Trophoblast cell (in vitro differentiated cells and primary cell): ENCODE measurements at regions not wholly inside any gene's neighbourhood (a gene's known extent, or its start where the extent isn't known, plus 50 kb on each side); places are given as distances from the start of the nearest gene placed in this dataset.

Experiments
- DNase-seq, 2 donors: peaks; one replicate each; pipeline ENCODE4 v3.0.0-alpha.2; 2016
- H2AFZ ChIP-seq: 2 replicates; pipeline ENCODE4 v1.6.1; 2013; ENCODE audit warnings: low read length, moderate library complexity, mild to moderate bottlenecking; ENCODE audit not compliant: insufficient read depth, poor library complexity
- H2AK5ac ChIP-seq: 2 replicates; pipeline ENCODE4 v1.6.1; 2013; ENCODE audit warnings: mild to moderate bottlenecking, low read length
- H2BK120ac ChIP-seq: 2 replicates; pipeline ENCODE4 v1.6.1; 2013; ENCODE audit warnings: low read length, mild to moderate bottlenecking, moderate library complexity; ENCODE audit not compliant: insufficient read depth, poor library complexity
- H2BK12ac ChIP-seq: 2 replicates; pipeline ENCODE4 v1.6.1; 2013; ENCODE audit warnings: mild to moderate bottlenecking, low read length, moderate library complexity
- H2BK5ac ChIP-seq: 2 replicates; pipeline ENCODE4 v1.6.1; 2013; ENCODE audit warnings: low read length, low read depth, moderate library complexity, mild to moderate bottlenecking; ENCODE audit not compliant: poor library complexity
- H3K14ac ChIP-seq: 2 replicates; pipeline ENCODE4 v1.6.1; 2013; ENCODE audit warnings: mild to moderate bottlenecking, low read length
- H3K18ac ChIP-seq: 2 replicates; pipeline ENCODE4 v1.6.1; 2013; ENCODE audit warnings: mild to moderate bottlenecking, low read length
- H3K23ac ChIP-seq: 2 replicates; pipeline ENCODE4 v1.6.1; 2013; ENCODE audit warnings: low read length
- H3K27ac ChIP-seq: 2 replicates; pipeline ENCODE4 v1.5.1; 2013; ENCODE audit warnings: low read depth, mild to moderate bottlenecking, inconsistent platforms, low read length, moderate library complexity
- H3K27me3 ChIP-seq: 2 replicates; pipeline ENCODE4 v1.6.1; 2013; ENCODE audit warnings: inconsistent platforms, mild to moderate bottlenecking, low read length, moderate library complexity; ENCODE audit not compliant: insufficient read depth
- H3K36me3 ChIP-seq, 2 experiments: 1 replicate in 1 of 2; 2 replicates in 1 of 2; pipeline ENCODE4 v1.6.1; 2013; ENCODE audit warnings: low read length in 2 of 2, mild to moderate bottlenecking in 2 of 2, moderate library complexity in 1 of 2; ENCODE audit not compliant: insufficient read depth in 2 of 2, control insufficient read depth in 1 of 2
- H3K4ac ChIP-seq: 2 replicates; pipeline ENCODE4 v1.6.1; 2013; ENCODE audit warnings: low read depth, mild to moderate bottlenecking, low read length, moderate library complexity
- H3K4me1 ChIP-seq, 2 experiments: 1 replicate in 1 of 2; 2 replicates in 1 of 2; pipeline ENCODE4 v1.6.1; 2013; ENCODE audit warnings: low read length in 2 of 2, mild to moderate bottlenecking in 2 of 2, moderate library complexity in 1 of 2; ENCODE audit not compliant: insufficient read depth in 2 of 2, control insufficient read depth in 1 of 2
- H3K4me2 ChIP-seq: 2 replicates; pipeline ENCODE4 v1.6.1; 2013; ENCODE audit warnings: inconsistent platforms, mild to moderate bottlenecking, low read length, moderate library complexity
- H3K4me3 ChIP-seq: 2 replicates; pipeline ENCODE4 v1.5.1; 2013; ENCODE audit warnings: mild to moderate bottlenecking, low read depth, low read length, inconsistent platforms
- H3K79me1 ChIP-seq: one replicate; pipeline ENCODE4 v1.6.1; 2013; ENCODE audit warnings: low read length
- H3K79me2 ChIP-seq: 2 replicates; pipeline ENCODE4 v1.6.1; 2013; ENCODE audit warnings: low read length, mild to moderate bottlenecking; ENCODE audit not compliant: control insufficient read depth, insufficient read depth, poor library complexity
- H3K9ac ChIP-seq: 2 replicates; pipeline ENCODE4 v1.6.1; 2013; ENCODE audit warnings: mild to moderate bottlenecking, low read length
- H3K9me3 ChIP-seq: 2 replicates; pipeline ENCODE4 v1.6.1; 2013; ENCODE audit warnings: low read depth, mild to moderate bottlenecking, control low read depth, inconsistent platforms, low read length; ENCODE audit not compliant: insufficient read depth
- H4K12ac ChIP-seq: 2 replicates; pipeline ENCODE4 v1.6.1; 2013; ENCODE audit warnings: low read depth, mild to moderate bottlenecking, low read length, moderate library complexity
- H4K8ac ChIP-seq: 2 replicates; pipeline ENCODE4 v1.6.1; 2013; ENCODE audit warnings: low read depth, mild to moderate bottlenecking, low read length, moderate library complexity
- H4K91ac ChIP-seq: one replicate; pipeline ENCODE4 v1.6.1; 2013; ENCODE audit warnings: low read depth, mild to moderate bottlenecking, low read length, moderate library complexity
- WGBS: extraction: QIAGEN DNeasy Blood & Tissue Kit; methylation state at CpG from one replicate; pipeline ENCODE4 v1.1.7; 2013; ENCODE audit warnings: missing lambda C conversion rate; ENCODE audit not compliant: insufficient read length, insufficient coverage; ENCODE audit errors: extremely low coverage; 5-methylcytosine and 5-hydroxymethylcytosine counted together

DNA sequence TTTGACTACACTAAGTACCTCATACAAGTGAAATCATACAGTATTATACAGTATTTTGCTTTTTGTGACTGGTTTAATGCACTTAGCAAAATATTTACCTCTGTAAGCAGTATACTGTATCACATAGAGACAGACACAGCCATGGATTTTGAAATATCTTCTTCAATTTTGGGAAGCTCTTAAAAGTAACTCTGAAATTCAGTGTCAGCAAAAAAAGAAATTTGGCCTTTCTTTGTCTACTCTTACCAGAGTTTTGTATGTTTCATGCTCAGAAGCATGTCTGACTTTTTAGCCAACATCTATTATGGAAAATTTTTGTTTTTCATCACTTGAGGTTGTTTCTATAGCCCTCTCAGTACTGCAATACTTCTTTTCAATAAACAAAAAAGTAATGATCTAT lies 1102.2 kb downstream of the TRHDE start:
- Histone ChIP-seq H3K4me2 (no peak overlapping the region), H3K14ac (no peak overlapping the region), H3K4ac (no peak overlapping the region), H3K79me1 (no peaks in the 10 kb centered on the region), H2BK12ac (no peak overlapping the region), H2AK5ac (no peak overlapping the region), H3K4me1 (no peaks in the 10 kb centered on the region), H3K36me3 (no peaks in the 10 kb centered on the region), H4K91ac (no peak overlapping the region), H2BK120ac (no peak overlapping the region), H3K27me3 (no peaks in the 10 kb centered on the region), H2BK5ac (no peak overlapping the region), H3K18ac (no peak overlapping the region), H3K23ac (no peak overlapping the region), H3K79me2 (no peaks in the 10 kb centered on the region), H4K12ac (no peak overlapping the region), H3K9me3 (no peaks in the 10 kb centered on the region), H2AFZ (no peak overlapping the region), H4K8ac (no peak overlapping the region), H3K9ac (no peak overlapping the region), H3K27ac (no peak overlapping the region), H3K4me3 (no peak overlapping the region)
- DNase-seq, result no peak

DNA sequence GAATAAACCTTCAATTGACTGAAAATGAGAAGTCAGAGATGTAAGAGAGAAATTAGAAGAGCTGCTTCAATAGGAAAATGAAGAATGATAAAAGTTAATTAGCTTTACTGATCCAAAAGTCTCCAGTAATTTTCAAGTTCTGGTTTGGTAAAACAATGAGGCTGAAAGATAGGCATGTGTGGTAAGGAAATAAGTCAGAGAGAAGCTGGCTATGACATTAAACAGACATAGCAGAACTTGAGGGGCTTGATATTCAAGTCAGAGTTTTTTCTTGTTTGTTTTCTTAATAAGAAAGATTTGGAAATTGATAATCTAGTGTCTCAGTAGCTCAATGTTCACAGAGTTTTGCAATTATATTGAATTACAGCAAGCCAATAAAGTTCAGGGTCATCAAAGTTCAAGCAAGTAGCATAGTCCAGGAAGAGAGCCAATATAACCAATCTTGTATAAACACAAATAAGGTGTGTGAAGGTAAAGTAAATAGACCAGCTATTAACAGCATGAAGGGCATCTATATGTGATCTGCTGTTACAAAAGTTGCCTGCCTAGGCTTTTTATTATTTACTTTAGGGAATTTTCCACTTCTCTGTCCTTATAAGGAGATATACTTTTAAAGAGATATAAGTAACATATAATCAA lies 1111.5 kb downstream of the TRHDE start:
- Histone ChIP-seq H3K4me3 (no peak overlapping the region), H2BK5ac (no peak overlapping the region), H3K4ac (no peak overlapping the region), H2AK5ac (no peak overlapping the region), H4K12ac (no peak overlapping the region), H3K9ac (no peak overlapping the region), H3K9me3 (no peaks in the 10 kb centered on the region), H3K4me1 (no peaks in the 10 kb centered on the region), H2BK12ac (no peak overlapping the region), H2AFZ (no peak overlapping the region), H4K8ac (no peak overlapping the region), H4K91ac (no peak overlapping the region), H3K23ac (no peak overlapping the region), H3K36me3 (no peaks in the 10 kb centered on the region), H3K4me2 (no peak overlapping the region), H3K27ac (no peak overlapping the region), H3K79me2 (no peaks in the 10 kb centered on the region), H3K14ac (no peak overlapping the region), H3K18ac (no peak overlapping the region), H3K79me1 (no peaks in the 10 kb centered on the region), H2BK120ac (no peak overlapping the region), H3K27me3 (no peaks in the 10 kb centered on the region)
- no peak for DNase-seq

DNA sequence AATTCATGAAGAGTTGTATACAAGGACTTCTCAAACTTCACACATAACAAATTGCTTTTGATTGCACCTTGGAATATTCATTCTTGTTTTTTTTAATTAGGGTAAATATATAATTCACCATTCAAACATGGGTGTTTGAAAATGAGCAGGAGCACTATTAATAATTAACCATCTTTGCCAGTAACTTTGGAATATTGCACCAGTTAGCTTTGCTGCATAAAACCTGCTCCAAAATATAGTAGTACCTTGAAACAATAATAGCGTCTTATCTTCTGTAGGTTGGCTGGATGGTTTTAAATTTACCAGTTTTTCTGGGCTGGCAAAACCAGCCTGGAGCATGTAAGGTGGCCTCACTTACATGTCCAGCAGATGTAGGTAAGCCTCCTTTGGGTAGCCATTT lies 1112.4 kb downstream of the TRHDE start:
- no peak overlapping the region for H4K91ac ChIP-seq
- no peak overlapping the region for H3K4me3 ChIP-seq
- no peak overlapping the region for H4K8ac ChIP-seq
- H3K9ac ChIP-seq, result no peak overlapping the region
- no peak overlapping the region for H2AK5ac ChIP-seq
- H3K4ac ChIP-seq, result no peak overlapping the region
- H3K27ac ChIP-seq, result no peak overlapping the region
- H2BK5ac ChIP-seq, result no peak overlapping the region
- H3K14ac ChIP-seq, result no peak overlapping the region
- H2BK12ac ChIP-seq, result no peak overlapping the region
- H3K9me3 ChIP-seq, result no peaks in the 10 kb centered on the region
- H4K12ac ChIP-seq, result no peak overlapping the region
- no peaks in the 10 kb centered on the region for H3K79me1 ChIP-seq
- no peaks in the 10 kb centered on the region for H3K79me2 ChIP-seq
- H3K23ac ChIP-seq, result no peak overlapping the region
- no peak overlapping the region for H3K4me2 ChIP-seq
- no peaks in the 10 kb centered on the region for H3K4me1 ChIP-seq
- no peak overlapping the region for H3K18ac ChIP-seq
- WGBS, result no CpG with 5 or more reads among the region's 1 CpG
- DNase-seq, result no peak
- H2BK120ac ChIP-seq, result no peak overlapping the region
- H3K36me3 ChIP-seq, result no peaks in the 10 kb centered on the region
- H2AFZ ChIP-seq, result no peak overlapping the region
- H3K27me3 ChIP-seq, result no peaks in the 10 kb centered on the region

DNA sequence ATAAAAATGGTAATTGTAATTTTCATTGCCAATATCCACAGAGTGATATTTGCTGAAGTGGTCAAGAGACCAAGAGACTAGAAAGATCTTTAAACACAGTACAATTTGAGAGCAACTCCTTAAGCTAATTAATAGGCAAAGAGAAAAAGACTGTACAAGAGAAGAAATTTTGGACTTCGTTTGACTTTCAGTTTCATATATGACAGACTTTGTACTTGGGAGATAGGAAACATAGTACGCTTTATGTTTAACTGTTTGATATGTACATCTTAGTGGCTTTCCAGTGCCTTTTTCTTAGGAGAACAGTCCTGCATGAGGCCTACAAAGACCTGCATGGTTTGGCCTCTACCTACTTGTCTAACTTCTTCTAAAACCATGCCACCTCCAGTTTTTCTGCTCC lies 1118.1 kb downstream of the TRHDE start:
- H3K9ac ChIP-seq, result no peak overlapping the region
- no peak overlapping the region for H2BK12ac ChIP-seq
- H2BK5ac ChIP-seq, result no peak overlapping the region
- no peaks in the 10 kb centered on the region for H3K9me3 ChIP-seq
- H4K91ac ChIP-seq, result no peak overlapping the region
- H2BK120ac ChIP-seq, result no peak overlapping the region
- H4K12ac ChIP-seq, result no peak overlapping the region
- H3K14ac ChIP-seq, result no peak overlapping the region
- no peaks in the 10 kb centered on the region for H3K79me1 ChIP-seq
- H3K4me1 ChIP-seq, result no peaks in the 10 kb centered on the region
- H2AFZ ChIP-seq, result no peak overlapping the region
- H4K8ac ChIP-seq, result no peak overlapping the region
- no peak overlapping the region for H3K4ac ChIP-seq
- WGBS, result no CpG with 5 or more reads among the region's 2 CpGs
- no peaks in the 10 kb centered on the region for H3K27me3 ChIP-seq
- H3K18ac ChIP-seq, result no peak overlapping the region
- no peak overlapping the region for H3K27ac ChIP-seq
- no peak overlapping the region for H3K23ac ChIP-seq
- no peak for DNase-seq
- H3K79me2 ChIP-seq, result no peaks in the 10 kb centered on the region
- H3K36me3 ChIP-seq, result no peaks in the 10 kb centered on the region
- H3K4me3 ChIP-seq, result no peak overlapping the region
- H3K4me2 ChIP-seq, result no peak overlapping the region
- H2AK5ac ChIP-seq, result no peak overlapping the region
